IMR-90 (cell line): ENCODE measurements at regions not wholly inside any gene's neighbourhood (a gene's known extent, or its start where the extent isn't known, plus 50 kb on each side); places are given as distances from the start of the nearest gene placed in this dataset.
A peak's percentile ranks its signal among the peaks of the same experiment; 100 is the strongest.

Source experiments
- ATAC-seq: fragments of 200-7000 bp; cut with Tn5 transposase; 2 replicates; pipeline ENCODE4 v1.9.1; 2020; ENCODE audit warnings: low read depth, mild to moderate bottlenecking, moderate library complexity
- BruUV-seq: library from RNA; stranded (reverse); fragments of 400-500 nt; replicated peaks from 2 replicates; lab custom pipeline; 2021; lab: Mats Ljungman, UMichigan
- CTCF ChIA-PET: fragments of 300-600 bp; formaldehyde crosslinking; extraction: SDS; loops from one replicate; lab custom pipeline; 2021; ENCODE audit warnings: antibody characterized with exemption; lab: Yijun Ruan, JAX
- POLR2A ChIA-PET: fragments of 300-600 bp; sonication (Branson Sonifier 250); formaldehyde crosslinking; loops from one replicate; lab custom pipeline; 2022; ENCODE audit warnings: antibody characterized with exemption; ENCODE audit not compliant: unreplicated experiment; lab: Charles Lee
- DNase-seq: peaks from one replicate; pipeline ENCODE4 v3.0.0; 2013
- H2AFZ ChIP-seq: replicated peaks from 2 replicates; pipeline ENCODE3; 2013; ENCODE audit warnings: low read length, mild to moderate bottlenecking; ENCODE audit not compliant: poor library complexity
- H2AK5ac ChIP-seq: 2 replicates; pipeline ENCODE4 v1.6.1; 2013; ENCODE audit warnings: low read depth, low read length, inconsistent platforms
- H2AK9ac ChIP-seq: replicated peaks from 2 replicates; pipeline ENCODE3; 2013; ENCODE audit warnings: mild to moderate bottlenecking, low read depth, low read length, moderate library complexity; ENCODE audit not compliant: poor library complexity
- H2BK120ac ChIP-seq: 2 replicates; pipeline ENCODE4 v1.6.1; 2013; ENCODE audit warnings: low read depth, low read length, inconsistent platforms
- H2BK15ac ChIP-seq: 3 replicates; pipeline ENCODE4 v1.6.1; 2013; ENCODE audit warnings: low read depth, low read length, inconsistent platforms
- H2BK20ac ChIP-seq: 2 replicates; pipeline ENCODE4 v1.6.1; 2013; ENCODE audit warnings: low read depth, mild to moderate bottlenecking, inconsistent platforms, low read length, moderate library complexity
- H2BK5ac ChIP-seq: 2 replicates; pipeline ENCODE4 v1.6.1; 2013; ENCODE audit warnings: mild to moderate bottlenecking, low read depth, low read length, inconsistent platforms; ENCODE audit not compliant: poor library complexity, severe bottlenecking
- H3K14ac ChIP-seq: replicated peaks from 2 replicates; pipeline ENCODE4 v1.6.1; 2013; ENCODE audit warnings: low read depth, low read length, inconsistent platforms
- H3K18ac ChIP-seq: 2 replicates; pipeline ENCODE4 v1.6.1; 2013; ENCODE audit warnings: low read depth, low read length, control low read depth
- H3K23ac ChIP-seq: 2 replicates; pipeline ENCODE4 v1.6.1; 2013; ENCODE audit warnings: low read depth, low read length, inconsistent platforms
- H3K27ac ChIP-seq: 2 replicates; pipeline ENCODE4 v1.5.1; 2013; ENCODE audit warnings: mild to moderate bottlenecking, control low read depth, low read length; ENCODE audit not compliant: insufficient read depth
- H3K27me3 ChIP-seq: 2 replicates; pipeline ENCODE4 v1.6.1; 2013; ENCODE audit warnings: low read length; ENCODE audit not compliant: control insufficient read depth, insufficient read depth
- H3K36me3 ChIP-seq: 2 replicates; pipeline ENCODE4 v1.6.1; 2013; ENCODE audit warnings: low read length, mixed read lengths; ENCODE audit not compliant: control insufficient read depth, insufficient read depth
- H3K4ac ChIP-seq: 2 replicates; pipeline ENCODE4 v1.6.1; 2013; ENCODE audit warnings: low read depth, low read length, inconsistent platforms
- H3K4me1 ChIP-seq: 2 replicates; pipeline ENCODE4 v1.6.1; 2013; ENCODE audit warnings: low read length, mixed read lengths; ENCODE audit not compliant: control insufficient read depth, insufficient read depth
- H3K4me2 ChIP-seq: 2 replicates; pipeline ENCODE4 v1.6.1; 2013; ENCODE audit warnings: low read depth, mild to moderate bottlenecking, control low read depth, low read length, moderate library complexity
- H3K4me3 ChIP-seq: 2 replicates; pipeline ENCODE4 v1.5.1; 2013; ENCODE audit warnings: low read depth, mild to moderate bottlenecking, control low read depth, low read length, moderate library complexity; ENCODE audit not compliant: insufficient read depth
- H3K56ac ChIP-seq: 2 replicates; pipeline ENCODE4 v1.6.1; 2013; ENCODE audit warnings: low read length, inconsistent platforms; ENCODE audit not compliant: insufficient read depth; ENCODE audit errors: extremely low read depth
- H3K79me1 ChIP-seq, 2 experiments: 2 replicates each; pipeline ENCODE4 v1.6.1; 2013; ENCODE audit warnings: low read length in 2 of 2, inconsistent platforms in 1 of 2, low read depth in 1 of 2
- H3K9ac ChIP-seq: 2 replicates; pipeline ENCODE4 v1.6.1; 2013; ENCODE audit warnings: low read depth, low read length, control low read depth
- H3K9me1 ChIP-seq: 2 replicates; pipeline ENCODE4 v1.6.1; 2013; ENCODE audit warnings: low read length, inconsistent platforms; ENCODE audit not compliant: insufficient read depth
- H3K9me3 ChIP-seq: 2 replicates; pipeline ENCODE4 v1.6.1; 2013; ENCODE audit warnings: low read length; ENCODE audit not compliant: control insufficient read depth, insufficient read depth
- H4K20me1 ChIP-seq: 2 replicates; pipeline ENCODE4 v1.6.1; 2013; ENCODE audit warnings: low read length, inconsistent platforms; ENCODE audit not compliant: insufficient read depth
- H4K5ac ChIP-seq: 2 replicates; pipeline ENCODE4 v1.6.1; 2013; ENCODE audit warnings: mild to moderate bottlenecking, low read depth, low read length, control low read depth
- H4K8ac ChIP-seq, 2 experiments: 2 replicates each; pipeline ENCODE4 v1.6.1; 2013; ENCODE audit warnings: low read depth in 2 of 2, low read length in 2 of 2, control low read depth in 1 of 2, inconsistent platforms in 1 of 2
- H4K91ac ChIP-seq: 2 replicates; pipeline ENCODE4 v1.6.1; 2013; ENCODE audit warnings: low read depth, low read length, inconsistent platforms; ENCODE audit not compliant: insufficient read depth
- BHLHE40 ChIP-seq: fragments of 150-350 bp; IDR thresholded peaks from 2 replicates; pipeline ENCODE4 v1.6.1; 2016; ENCODE audit warnings: mild to moderate bottlenecking, low read depth, low read length
- CEBPB ChIP-seq: IDR thresholded peaks from 2 replicates; pipeline ENCODE4 v1.6.1; 2012; ENCODE audit warnings: low read depth, low read length, improper control_type of control experiment
- CHD1 ChIP-seq: IDR thresholded peaks from 2 replicates; pipeline ENCODE4 v1.6.1; 2012; ENCODE audit warnings: low read depth, low read length, improper control_type of control experiment
- CTCF ChIP-seq: conservative IDR thresholded peaks from 2 replicates; pipeline ENCODE4 v1.5.1; 2012; ENCODE audit warnings: mild to moderate bottlenecking, low read depth, low read length, improper control_type of control experiment
- FOS ChIP-seq: fragments of 150-350 bp; IDR thresholded peaks from 2 replicates; pipeline ENCODE4 v1.6.1; 2016; ENCODE audit warnings: low read depth, low read length
- MAZ ChIP-seq: IDR thresholded peaks from 2 replicates; pipeline ENCODE4 v1.6.1; 2012; ENCODE audit warnings: low read depth, mild to moderate bottlenecking, low read length, improper control_type of control experiment, moderate library complexity, borderline replicate concordance
- NFE2L2 ChIP-seq: fragments of 150-350 bp; IDR thresholded peaks from 2 replicates; pipeline ENCODE4 v1.6.1; 2016; ENCODE audit warnings: low read depth, mild to moderate bottlenecking, low read length
- RAD21 ChIP-seq: IDR thresholded peaks from 2 replicates; pipeline ENCODE4 v1.6.1; 2012; ENCODE audit warnings: low read length, improper control_type of control experiment
- RCOR1 ChIP-seq: IDR thresholded peaks from 2 replicates; pipeline ENCODE4 v1.6.1; 2012; ENCODE audit warnings: mild to moderate bottlenecking, low read length, improper control_type of control experiment; ENCODE audit not compliant: insufficient replicate concordance
- SMC3 ChIP-seq: fragments of 150-350 bp; IDR thresholded peaks from 2 replicates; pipeline ENCODE4 v1.6.1; 2016; ENCODE audit warnings: low read depth, mild to moderate bottlenecking, antibody characterized with exemption, low read length, moderate library complexity
- WGBS, 2 experiments: methylation state at CpG; one replicate each; pipeline versions ENCODE4 v1.1.5 to v1.1.7; 2013; ENCODE audit warnings: missing lambda C conversion rate in 2 of 2; ENCODE audit not compliant: insufficient read length in 1 of 2; ENCODE audit errors: extremely low coverage in 2 of 2; 5-methylcytosine and 5-hydroxymethylcytosine counted together
- dilution Hi-C: fragments of 300-500 bp; cut with HindIII; formaldehyde crosslinking; loops from one replicate; pipeline ENCODE4 v1.14.3; 2018; ENCODE audit warnings: low sequenced_read_pairs; ENCODE audit not compliant: unreplicated experiment
- in situ Hi-C: fragments of 300-500 bp; cut with MboI; formaldehyde crosslinking; loops from 3 replicates; pipeline ENCODE4 v1.14.3; 2019; ENCODE audit warnings: low sequenced_read_pairs, inconsistent platforms, mixed read lengths
- intact Hi-C: fragments of 100-400 bp; cut with micrococcal nuclease; formaldehyde crosslinking; loops from 2 replicates; pipeline ENCODE4 v1.10.0; 2022

DNA sequence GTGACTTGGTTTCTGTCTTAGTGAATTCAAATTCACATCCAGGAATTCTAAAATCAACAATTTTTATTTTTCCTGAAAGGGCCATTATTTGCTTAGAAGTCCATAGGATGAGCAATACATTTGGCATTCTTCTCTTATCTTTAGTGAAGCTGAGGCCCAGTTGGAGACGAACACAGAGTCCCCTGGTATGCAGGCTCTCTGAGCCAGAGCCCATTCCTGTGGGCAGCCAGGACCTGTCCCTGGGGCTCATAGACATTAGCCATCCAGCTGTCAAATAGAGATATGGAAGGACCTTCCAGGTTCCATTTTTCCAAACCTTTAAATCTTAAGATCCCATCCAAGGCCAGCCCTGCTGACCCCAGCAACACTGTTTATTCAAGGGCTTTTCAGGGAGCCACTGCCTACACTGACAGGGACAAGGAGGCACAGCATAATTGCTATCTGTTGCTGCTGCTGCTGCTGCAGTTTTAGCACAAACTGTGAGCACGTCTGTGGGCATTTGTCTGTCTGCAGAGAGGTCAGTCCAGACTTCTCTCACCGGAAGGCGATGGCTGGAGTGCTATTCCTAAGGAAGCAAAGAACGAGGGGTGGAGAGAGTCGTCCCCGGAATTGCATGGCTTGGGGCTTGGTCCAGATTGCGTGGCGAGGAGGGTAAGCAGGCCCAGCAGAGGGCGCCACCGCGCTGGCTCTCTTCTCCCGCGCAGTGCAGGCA lies 639.0 kb downstream of the CCDC171 start:
- Histone ChIP-seq H2BK15ac (peak overlapping the region; percentile 97; the same call in 2 of the 3 replicates), H2BK120ac (peak overlapping the region; percentile 99), H3K56ac (peak overlapping the region; percentile 94), H4K20me1 (peaks cover 3% of the 10 kb centered on the region; the same call in 1 of the 2 replicates), H3K27me3 (no peaks in the 10 kb centered on the region), H3K4me3 (peak overlapping the region; percentile 1; the same call in 1 of the 2 replicates), H3K18ac (peak overlapping the region; percentile 82), H2BK20ac (peak overlapping the region; percentile 100), H2AFZ (peak overlapping the region; percentile 89), H2AK5ac (peak overlapping the region; percentile 87), H2AK9ac (peak overlapping the region; percentile 96), H4K8ac (peak overlapping the region; percentile 68 to 95), H3K23ac (peak overlapping the region; percentile 96), H3K36me3 (no peaks in the 10 kb centered on the region), H3K4me1 (peaks cover 28% of the 10 kb centered on the region), H3K79me1 (0 out of 4 replicates have a peak, but pooled peaks cover 0 to 4% of the 10 kb centered on the region in 2 experiments), H3K14ac (peak overlapping the region; percentile 91), H4K91ac (peak overlapping the region; percentile 98), H3K4ac (peak overlapping the region; percentile 98), H3K9me1 (peaks cover 21% of the 10 kb centered on the region), H3K4me2 (peak overlapping the region; percentile 58), H3K9me3 (peaks cover 2% of the 10 kb centered on the region), H3K27ac (peak overlapping the region; percentile 92), H2BK5ac (peak overlapping the region; percentile 97), H3K9ac (peak overlapping the region; percentile 51), H4K5ac (peak overlapping the region; percentile 75)
- ChIA-PET POLR2A (no interaction called here), CTCF (interaction anchor here (0.7 to 1.0 kb wide), 3 partner anchors 11 to 634 kb away, joined by 3 read pairs; no protein-coding TSS in a partner anchor)
- no peak for TF ChIP-seq BHLHE40
- TF ChIP-seq FOS, result peak; percentile 19; the same call in 1 of the 2 replicates
- peak; percentile 91 for TF ChIP-seq CTCF
- TF ChIP-seq CHD1, result no peak; the same call in 1 of the 2 replicates
- no peak for TF ChIP-seq NFE2L2
- peak; percentile 56; the same call in 1 of the 2 replicates for TF ChIP-seq CEBPB
- TF ChIP-seq RAD21, result peak; percentile 95
- TF ChIP-seq RCOR1, result peak; percentile 23
- peak; percentile 86 for TF ChIP-seq SMC3
- TF ChIP-seq MAZ, result peak; percentile 43; the same call in 1 of the 2 replicates
- DNase-seq (peak; percentile 87), ATAC-seq (peak; percentile 89)
- WGBS, 2 experiments, result 13% methylated on average over 2 of the region's 14 CpGs; no CpG with 5 or more reads in 1 of the 2 experiments
- no TSS peak for BruUV-seq
- dilution Hi-C loops, result no loop called here
- in situ Hi-C loops, result loop anchor here (10.0 kb wide), 1 partner anchor 523 kb away; no protein-coding TSS in a partner anchor
- intact Hi-C loops, result loop anchor here (1.0 to 10.0 kb wide), 9 partner anchors 145 to 679 kb away; partner anchors contain the start of gene BNC2
